GM18505 (cell line): ENCODE measurements at regions not wholly inside any gene's neighbourhood (a gene's known extent, or its start where the extent isn't known, plus 50 kb on each side); places are given as distances from the start of the nearest gene placed in this dataset.

Experiments used
- ATAC-seq: cut with Tn5 transposase; IDR thresholded peaks from one replicate; pipeline ENCODE4 v1.9.1; 2021; ENCODE audit not compliant: unreplicated experiment
- POLR2A ChIP-seq: IDR thresholded peaks from 4 replicates; pipeline ENCODE4 v1.6.1; 2011; ENCODE audit warnings: borderline replicate concordance; ENCODE audit not compliant: insufficient read depth, insufficient read length; ENCODE audit errors: extremely low read depth

DNA sequence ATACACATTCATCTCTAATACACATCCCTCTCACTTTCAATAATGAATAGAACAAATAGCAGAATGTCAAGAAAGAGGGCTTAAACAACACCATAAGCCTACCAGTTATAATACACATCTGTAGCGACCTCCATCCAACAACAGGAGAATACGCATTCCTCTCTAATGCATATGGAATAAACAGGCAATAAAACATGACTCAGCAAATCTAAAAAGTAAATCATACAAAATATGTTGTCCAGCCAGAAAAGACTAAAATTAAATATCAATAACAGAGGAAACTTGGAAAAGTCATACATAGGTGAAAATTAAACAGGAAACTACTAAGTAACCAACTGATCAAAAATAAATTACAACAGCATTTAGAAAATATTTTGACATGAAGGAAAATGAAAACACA is 1127.5 kb upstream of the NCAM2 start:
- TF ChIP-seq POLR2A: no peak
- ATAC-seq: no peak

GRCh38 chr21:19874521-19874920 is 1123.7 kb upstream of the NCAM2 start:
- ATAC-seq: no peak
- TF ChIP-seq POLR2A: no peak

- TF ChIP-seq POLR2A: no peak
- ATAC-seq: no peak
Observed at GRCh38 chr21:19878133-19878532, 1120.1 kb upstream of the NCAM2 start.

DNA sequence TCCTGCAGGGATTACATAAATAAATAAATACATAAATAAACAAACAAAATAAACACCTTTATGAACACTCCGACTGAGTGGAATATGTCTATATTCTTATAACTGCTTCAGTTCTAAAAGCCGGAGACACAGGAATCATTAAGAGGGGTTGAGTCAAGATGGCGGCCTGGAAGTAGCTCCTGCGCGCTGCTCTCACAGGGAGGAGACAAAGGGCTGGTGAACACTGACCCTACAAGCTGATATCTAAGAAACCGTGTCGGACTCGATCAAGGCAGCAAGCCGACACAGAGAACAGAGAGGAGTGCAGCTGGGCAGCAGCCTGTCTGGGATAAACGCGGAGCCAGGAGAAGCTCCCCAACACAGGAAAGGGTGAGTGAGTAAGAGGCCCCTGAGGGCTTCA is 1098.6 kb upstream of the NCAM2 start:
- ATAC-seq: no peak
- no peak for TF ChIP-seq POLR2A

DNA sequence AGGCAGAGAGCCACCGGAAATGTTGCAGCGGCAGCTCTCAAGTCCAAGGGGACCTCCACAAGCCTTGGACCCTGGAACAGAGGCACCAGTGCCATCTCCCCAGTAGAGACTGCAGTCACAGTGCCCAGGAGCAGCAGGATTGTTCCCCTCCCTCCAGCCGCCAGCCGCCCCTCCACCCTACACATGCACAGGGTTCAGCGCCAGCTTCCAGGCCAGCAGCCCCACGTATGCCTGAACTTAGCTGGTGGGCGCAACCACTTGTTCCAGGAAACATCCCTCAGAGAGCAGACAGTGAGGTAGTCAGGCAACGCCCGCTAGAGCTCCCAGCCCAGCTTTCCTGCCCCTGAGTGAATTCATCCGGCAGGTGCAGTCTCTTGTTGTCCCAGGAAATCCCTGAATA is 1098.1 kb upstream of the NCAM2 start:
- no peak for ATAC-seq
- no peak for TF ChIP-seq POLR2A

- no peak for ATAC-seq
- no peak for TF ChIP-seq POLR2A
Observed at GRCh38 chr21:19908390-19908789, 1089.8 kb upstream of the NCAM2 start.

DNA sequence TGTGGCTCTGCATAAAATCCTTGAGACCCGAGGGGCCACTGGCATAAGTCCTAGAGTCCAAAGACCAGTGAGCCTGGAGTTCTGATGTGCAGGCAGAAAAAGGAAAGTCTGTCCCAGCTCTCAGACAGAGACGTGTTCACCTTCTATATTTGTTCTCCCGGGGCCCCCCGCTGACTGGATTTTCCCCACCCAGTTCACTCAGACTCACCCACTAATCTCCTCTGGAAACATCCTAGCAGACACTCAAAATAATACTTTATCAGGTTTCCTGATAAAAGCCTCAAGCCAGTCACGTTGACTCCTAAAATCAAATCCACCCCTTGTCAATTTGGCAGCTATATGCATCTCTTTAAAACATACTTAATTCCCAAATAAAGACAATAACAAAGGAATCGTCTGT is 1084.2 kb upstream of the NCAM2 start:
- ATAC-seq: no peak
- no peak for TF ChIP-seq POLR2A

DNA sequence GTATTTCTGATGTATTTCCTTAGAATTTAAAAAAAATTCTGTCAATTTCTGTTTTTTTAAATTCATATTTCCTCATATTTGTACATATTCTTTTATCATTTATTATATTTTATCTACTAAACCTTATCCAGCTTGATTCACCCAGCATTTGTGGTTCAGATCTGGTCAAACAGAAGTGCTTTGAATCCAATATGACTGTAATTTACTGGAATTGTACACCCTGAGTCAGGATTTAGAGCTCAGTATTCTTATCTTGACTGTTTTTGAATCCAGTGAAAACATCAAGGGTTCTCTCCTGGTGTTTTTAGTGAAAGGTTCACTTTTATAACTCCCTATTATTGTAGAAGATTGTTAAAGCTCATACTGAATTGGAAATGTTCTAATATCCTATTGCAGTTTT is 1077.0 kb upstream of the NCAM2 start:
- no peak for ATAC-seq
- no peak for TF ChIP-seq POLR2A

- no peak for TF ChIP-seq POLR2A
- no peak for ATAC-seq
Observed at GRCh38 chr21:19922122-19922521, 1076.1 kb upstream of the NCAM2 start.

GRCh38 chr21:19935467-19935866 is 1062.7 kb upstream of the NCAM2 start:
- no peak for ATAC-seq
- no peak for TF ChIP-seq POLR2A

- ATAC-seq: no peak
- no peak for TF ChIP-seq POLR2A
Observed at GRCh38 chr21:19937619-19938018, 1060.6 kb upstream of the NCAM2 start.

- TF ChIP-seq POLR2A: no peak
- ATAC-seq: no peak
Observed at GRCh38 chr21:19941626-19942025, 1056.6 kb upstream of the NCAM2 start.

GRCh38 chr21:19950347-19950746 is 1047.9 kb upstream of the NCAM2 start:
- no peak for TF ChIP-seq POLR2A
- no peak for ATAC-seq

DNA sequence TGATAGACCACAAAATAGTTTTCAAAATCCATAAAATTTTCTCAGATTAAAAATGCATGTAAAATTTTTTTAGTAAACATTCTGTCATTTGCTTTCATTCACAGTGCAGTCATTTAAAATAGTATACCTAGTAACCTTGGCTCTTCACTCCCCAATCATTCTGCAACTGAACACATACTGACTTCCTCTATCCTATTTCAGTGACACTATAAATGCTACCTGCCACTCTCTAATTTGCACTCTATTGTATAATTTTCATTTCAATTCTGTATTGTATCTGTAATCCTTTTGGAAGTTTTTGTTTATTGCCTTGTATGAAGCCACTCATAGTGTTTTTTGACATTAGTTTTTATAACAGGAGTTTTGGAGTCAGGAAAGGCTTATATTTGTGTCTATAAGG is 1029.1 kb upstream of the NCAM2 start:
- ATAC-seq: no peak
- TF ChIP-seq POLR2A: no peak

GRCh38 chr21:19981938-19982337 is 1016.3 kb upstream of the NCAM2 start:
- TF ChIP-seq POLR2A: no peak
- ATAC-seq: no peak
